WTC11 (cell line): ENCODE measurements at regions not wholly inside any gene's neighbourhood (a gene's known extent, or its start where the extent isn't known, plus 50 kb on each side); places are given as distances from the start of the nearest gene placed in this dataset.

Experiments used
- ATAC-seq: fragments of 200-7000 bp; cut with Tn5 transposase; 2 replicates; pipeline ENCODE4 v1.10.0; 2021; ENCODE audit warnings: mild to moderate bottlenecking, moderate library complexity
- CTCF ChIA-PET: fragments of 300-600 bp; sonication (Branson Sonifier 250); formaldehyde crosslinking; loops from one replicate; lab custom pipeline; 2021; ENCODE audit warnings: antibody characterized with exemption; lab: Charles Lee
- POLR2A ChIA-PET: fragments of 350-600 bp; sonication (Branson Sonifier 250); formaldehyde crosslinking; loops from one replicate; lab custom pipeline; 2021; ENCODE audit warnings: antibody characterized with exemption; lab: Charles Lee
- DNase-seq: peaks from one replicate; pipeline ENCODE4 v3.0.0; 2021; ENCODE audit warnings: low spot score
- H3K27ac Mint-ChIP-seq: 2 replicates; pipeline ENCODE4 v1.8.0; 2021; ENCODE audit warnings: mixed read lengths
- H3K27me3 Mint-ChIP-seq: 2 replicates; pipeline ENCODE4 v1.8.0; 2021; ENCODE audit warnings: low read depth, mild to moderate bottlenecking, moderate library complexity, mixed read lengths
- H3K36me3 Mint-ChIP-seq: 2 replicates; pipeline ENCODE4 v1.8.0; 2021; ENCODE audit warnings: mixed read lengths
- H3K4me1 Mint-ChIP-seq: 2 replicates; pipeline ENCODE4 v1.8.0; 2022; ENCODE audit warnings: mixed read lengths
- H3K4me3 Mint-ChIP-seq: 2 replicates; pipeline ENCODE4 v1.8.0; 2021; ENCODE audit warnings: mild to moderate bottlenecking, moderate library complexity, mixed read lengths
- H3K9me3 Mint-ChIP-seq: 2 replicates; pipeline ENCODE4 v1.8.0; 2021; ENCODE audit warnings: mixed read lengths
- CBFB ChIP-seq: sonication (generic); formaldehyde crosslinking; IDR thresholded peaks from 2 replicates; pipeline ENCODE4 v1.8.1; 2022; ENCODE audit warnings: mild to moderate bottlenecking, low read depth, missing genetic modification reagents
- CREM ChIP-seq: sonication (generic); formaldehyde crosslinking; IDR thresholded peaks from 2 replicates; pipeline ENCODE4 v1.8.1; 2022; ENCODE audit warnings: mild to moderate bottlenecking, missing genetic modification reagents, moderate library complexity
- E2F4 ChIP-seq: sonication (generic); formaldehyde crosslinking; IDR thresholded peaks from 2 replicates; pipeline ENCODE4 v1.8.1; 2022; ENCODE audit warnings: low read depth, mild to moderate bottlenecking, moderate library complexity, missing genetic modification reagents, borderline replicate concordance
- ERG ChIP-seq: fragments of 250-450 bp; sonication (Bioruptor Pico); IDR thresholded peaks from 2 replicates; pipeline ENCODE4 v1.8.0; 2021; ENCODE audit warnings: mild to moderate bottlenecking
- ESRRA ChIP-seq: sonication (generic); formaldehyde crosslinking; IDR thresholded peaks from 2 replicates; pipeline ENCODE4 v1.8.1; 2022; ENCODE audit warnings: mild to moderate bottlenecking, missing genetic modification reagents, borderline replicate concordance
- FOXP1 ChIP-seq: sonication (generic); formaldehyde crosslinking; IDR thresholded peaks from 2 replicates; pipeline ENCODE4 v1.8.0; 2022; ENCODE audit warnings: missing genetic modification reagents, mild to moderate bottlenecking, moderate library complexity, borderline replicate concordance
- MLX ChIP-seq: sonication (generic); formaldehyde crosslinking; IDR thresholded peaks from 2 replicates; pipeline ENCODE4 v1.8.1; 2023; ENCODE audit warnings: mild to moderate bottlenecking, missing genetic modification reagents, moderate library complexity
- MXD4 ChIP-seq: fragments of 250-450 bp; sonication (Bioruptor Pico); IDR thresholded peaks from 2 replicates; pipeline ENCODE4 v1.8.0; 2021; ENCODE audit warnings: mild to moderate bottlenecking, moderate library complexity, borderline replicate concordance
- NFATC4 ChIP-seq: fragments of 250-450 bp; sonication (Bioruptor Pico); IDR thresholded peaks from 2 replicates; pipeline ENCODE4 v1.9.0; 2021; ENCODE audit warnings: mild to moderate bottlenecking
- SMAD3 ChIP-seq: sonication (generic); formaldehyde crosslinking; IDR thresholded peaks from 2 replicates; pipeline ENCODE4 v1.8.0; 2022; ENCODE audit warnings: missing genetic modification reagents, mild to moderate bottlenecking, borderline replicate concordance
- STAT6 ChIP-seq: sonication (generic); formaldehyde crosslinking; conservative IDR thresholded peaks from 2 replicates; pipeline ENCODE4 v1.8.1; 2023; ENCODE audit warnings: mild to moderate bottlenecking, low read depth, missing genetic modification reagents, moderate library complexity
- ZBTB21 ChIP-seq: sonication (generic); formaldehyde crosslinking; IDR thresholded peaks from 2 replicates; pipeline ENCODE4 v1.8.1; 2023; ENCODE audit warnings: mild to moderate bottlenecking, missing genetic modification reagents, borderline replicate concordance
- ZMAT4 ChIP-seq: fragments of 250-450 bp; sonication (Bioruptor Pico); IDR thresholded peaks from 2 replicates; pipeline ENCODE4 v1.9.0; 2021; ENCODE audit warnings: mild to moderate bottlenecking
- ZNF219 ChIP-seq: sonication (generic); formaldehyde crosslinking; IDR thresholded peaks from 2 replicates; pipeline ENCODE4 v1.8.0; 2023; ENCODE audit warnings: missing genetic modification reagents, mild to moderate bottlenecking, borderline replicate concordance
- ZNF263 ChIP-seq: sonication (generic); formaldehyde crosslinking; IDR thresholded peaks from 2 replicates; pipeline ENCODE4 v1.8.1; 2022; ENCODE audit warnings: low read depth, mild to moderate bottlenecking, moderate library complexity, missing genetic modification reagents
- ZNF416 ChIP-seq: fragments of 250-450 bp; sonication (Bioruptor Pico); IDR thresholded peaks from 2 replicates; pipeline ENCODE4 v1.9.0; 2021; ENCODE audit warnings: mild to moderate bottlenecking, inconsistent platforms
- ZNF423 ChIP-seq: fragments of 250-450 bp; sonication (Bioruptor Pico); IDR thresholded peaks from 2 replicates; pipeline ENCODE4 v2.1.2; 2022; ENCODE audit warnings: mild to moderate bottlenecking, moderate library complexity
- ZNF532 ChIP-seq: fragments of 250-450 bp; sonication (Bioruptor Pico); IDR thresholded peaks from 2 replicates; pipeline ENCODE4 v1.9.0; 2021; ENCODE audit warnings: mild to moderate bottlenecking, borderline replicate concordance
- TF ChIP-seq, protein P1 (sequence below): sonication (generic); formaldehyde crosslinking; IDR thresholded peaks from 2 replicates; pipeline ENCODE4 v1.8.0; 2022; ENCODE audit warnings: mild to moderate bottlenecking, missing genetic modification reagents
- TF ChIP-seq, protein P2 (sequence below): fragments of 200-600 bp; IDR thresholded peaks from 2 replicates; pipeline ENCODE4 v1.8.0; 2022; ENCODE audit warnings: antibody characterized with exemption

DNA sequence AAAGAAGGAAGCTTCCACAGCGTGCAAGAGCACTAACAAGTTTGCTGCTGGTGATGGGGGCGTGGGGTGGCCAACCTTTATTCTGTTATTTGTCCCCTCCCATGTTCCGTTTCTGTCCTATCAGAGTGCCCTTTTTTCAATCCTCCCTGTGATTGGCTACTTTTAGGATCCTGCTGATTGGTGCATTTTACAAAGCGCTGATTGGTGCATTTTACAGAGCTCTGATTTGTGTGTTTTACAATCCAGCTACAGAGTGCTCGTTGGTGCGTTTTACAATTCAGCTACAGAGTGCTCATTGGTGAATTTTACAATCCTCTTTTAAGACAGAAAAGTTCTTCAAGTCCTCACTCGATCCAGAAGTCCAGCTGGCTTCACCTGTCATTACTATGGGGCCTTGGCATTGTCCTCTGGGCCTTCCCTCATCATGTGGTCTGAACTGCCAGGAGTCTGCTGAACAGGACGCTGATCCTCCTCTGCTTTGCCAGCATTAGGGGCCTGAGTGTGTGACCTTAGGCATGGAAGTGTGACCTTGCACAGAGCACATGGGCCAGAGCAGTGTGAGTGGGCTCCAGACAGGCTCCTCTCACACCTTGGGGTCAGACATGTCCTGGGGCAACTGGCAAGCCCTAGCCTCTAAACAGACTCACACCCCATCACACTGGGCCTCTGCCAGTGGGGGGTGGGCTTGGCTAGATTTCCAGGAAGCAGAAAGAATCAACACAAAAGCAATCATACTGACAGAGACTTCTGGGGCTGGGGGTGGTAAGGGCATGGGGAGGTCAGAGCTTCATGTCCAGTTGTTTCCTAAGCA lies 167.4 kb downstream of the PTPN20 start:
- no peaks in the 10 kb centered on the region for H3K27me3 Mint-ChIP-seq
- ChIA-PET CTCF (interaction anchor here (1.0 kb wide), 1 partner anchor 31 kb away, joined by 3 read pairs; no protein-coding TSS in a partner anchor), POLR2A (no interaction called here)
- no peaks in the 10 kb centered on the region for H3K4me1 Mint-ChIP-seq
- DNase-seq, result no peak
- TF ChIP-seq, protein P1, sequence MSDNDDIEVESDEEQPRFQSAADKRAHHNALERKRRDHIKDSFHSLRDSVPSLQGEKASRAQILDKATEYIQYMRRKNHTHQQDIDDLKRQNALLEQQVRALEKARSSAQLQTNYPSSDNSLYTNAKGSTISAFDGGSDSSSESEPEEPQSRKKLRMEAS (CRISPR knock-in tag), result no peak
- TF ChIP-seq, protein P2, sequence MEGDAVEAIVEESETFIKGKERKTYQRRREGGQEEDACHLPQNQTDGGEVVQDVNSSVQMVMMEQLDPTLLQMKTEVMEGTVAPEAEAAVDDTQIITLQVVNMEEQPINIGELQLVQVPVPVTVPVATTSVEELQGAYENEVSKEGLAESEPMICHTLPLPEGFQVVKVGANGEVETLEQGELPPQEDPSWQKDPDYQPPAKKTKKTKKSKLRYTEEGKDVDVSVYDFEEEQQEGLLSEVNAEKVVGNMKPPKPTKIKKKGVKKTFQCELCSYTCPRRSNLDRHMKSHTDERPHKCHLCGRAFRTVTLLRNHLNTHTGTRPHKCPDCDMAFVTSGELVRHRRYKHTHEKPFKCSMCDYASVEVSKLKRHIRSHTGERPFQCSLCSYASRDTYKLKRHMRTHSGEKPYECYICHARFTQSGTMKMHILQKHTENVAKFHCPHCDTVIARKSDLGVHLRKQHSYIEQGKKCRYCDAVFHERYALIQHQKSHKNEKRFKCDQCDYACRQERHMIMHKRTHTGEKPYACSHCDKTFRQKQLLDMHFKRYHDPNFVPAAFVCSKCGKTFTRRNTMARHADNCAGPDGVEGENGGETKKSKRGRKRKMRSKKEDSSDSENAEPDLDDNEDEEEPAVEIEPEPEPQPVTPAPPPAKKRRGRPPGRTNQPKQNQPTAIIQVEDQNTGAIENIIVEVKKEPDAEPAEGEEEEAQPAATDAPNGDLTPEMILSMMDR, result no peak
- no peak for TF ChIP-seq ESRRA (CRISPR knock-in tag)
- TF ChIP-seq SMAD3 (CRISPR knock-in tag), result no peak
- H3K4me3 Mint-ChIP-seq, result no peak overlapping the region
- no peak overlapping the region for H3K27ac Mint-ChIP-seq
- peaks cover 29% of the 10 kb centered on the region for H3K9me3 Mint-ChIP-seq
- no peaks in the 10 kb centered on the region for H3K36me3 Mint-ChIP-seq
- ATAC-seq, result no peak

DNA sequence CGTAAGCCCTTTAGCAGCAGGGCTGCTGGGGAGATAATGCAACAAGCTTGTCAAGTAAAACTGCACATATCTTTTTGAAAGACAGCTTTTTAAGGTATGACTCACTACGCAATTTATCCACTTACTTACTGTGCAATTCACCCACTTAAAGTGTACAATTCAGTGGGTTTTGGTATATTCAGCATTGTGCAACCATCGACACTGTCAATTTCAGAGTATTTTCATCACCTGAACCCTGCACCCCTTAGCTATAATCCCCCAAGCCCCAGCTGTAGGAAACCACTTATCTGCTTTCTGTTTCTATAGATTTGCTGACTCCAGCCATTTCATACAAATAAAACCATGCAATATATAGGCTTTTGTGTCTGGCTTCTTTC lies 168.0 kb downstream of the PTPN20 start:
- TF ChIP-seq E2F4 (CRISPR knock-in tag), result no peak
- no peak for TF ChIP-seq ZNF219
- TF ChIP-seq ZNF532 (CRISPR knock-in tag), result no peak
- TF ChIP-seq ZNF416 (CRISPR knock-in tag), result no peak
- no peak for TF ChIP-seq ZNF263 (CRISPR knock-in tag)
- TF ChIP-seq ERG, result no peak
- TF ChIP-seq FOXP1 (CRISPR knock-in tag), result no peak
- no peak for TF ChIP-seq STAT6 (CRISPR knock-in tag)
- no peak for TF ChIP-seq MXD4
- TF ChIP-seq ZMAT4 (CRISPR knock-in tag), result no peak
- no peak for TF ChIP-seq MLX
- TF ChIP-seq ZNF423, result no peak
- no peak for TF ChIP-seq NFATC4 (CRISPR knock-in tag)
- TF ChIP-seq CBFB (CRISPR knock-in tag), result no peak
- TF ChIP-seq CREM (CRISPR knock-in tag), result no peak
- TF ChIP-seq ZBTB21, result no peak
- ATAC-seq, result no peak
- Mint-ChIP-seq H3K27me3 (no peaks in the 10 kb centered on the region), H3K4me1 (no peaks in the 10 kb centered on the region), H3K9me3 (peaks cover 29% of the 10 kb centered on the region), H3K27ac (no peak overlapping the region), H3K4me3 (no peak overlapping the region), H3K36me3 (no peaks in the 10 kb centered on the region)
- DNase-seq, result no peak
- ChIA-PET POLR2A (no interaction called here), CTCF (interaction anchor here (1.0 kb wide), 1 partner anchor 32 kb away, joined by 3 read pairs; no protein-coding TSS in a partner anchor)
